PC-9 (cell line): ENCODE measurements at regions not wholly inside any gene's neighbourhood (a gene's known extent, or its start where the extent isn't known, plus 50 kb on each side); places are given as distances from the start of the nearest gene placed in this dataset.

Source experiments
- CTCF ChIP-seq: fragments of 200-600 bp; sonication (generic); conservative IDR thresholded peaks from 2 replicates; pipeline ENCODE4 v1.6.1; 2017; ENCODE audit warnings: mixed run types, antibody characterized with exemption, mild to moderate bottlenecking, moderate library complexity
- EZH2 ChIP-seq: fragments of 200-600 bp; sonication (generic); IDR thresholded peaks from 2 replicates; pipeline ENCODE4 v1.8.0; 2017; ENCODE audit warnings: antibody characterized with exemption, low read depth

GRCh38 chr21:30027986-30028385 lies 88.2 kb upstream of the GRIK1 start:
- no peak for TF ChIP-seq CTCF
- no peak for TF ChIP-seq EZH2
